RWPE2 (cell line): ENCODE measurements at regions not wholly inside any gene's neighbourhood (a gene's known extent, or its start where the extent isn't known, plus 50 kb on each side); places are given as distances from the start of the nearest gene placed in this dataset.

ENCODE experiments used
- ATAC-seq: fragments of 200-7000 bp; cut with Tn5 transposase; 3 replicates; pipeline ENCODE4 v1.9.1; 2021; ENCODE audit warnings: low read depth
- DNase-seq: peaks from one replicate; pipeline ENCODE4 v3.0.0-alpha.2; 2020; ENCODE audit warnings: low spot score
- H3K27ac ChIP-seq: fragments of 450-650 bp; 2 replicates; pipeline ENCODE4 v1.5.1; 2017; ENCODE audit warnings: mild to moderate bottlenecking; ENCODE audit not compliant: poor library complexity, severe bottlenecking
- H3K27me3 ChIP-seq: fragments of 250-450 bp; sonication (Bioruptor Pico); 2 replicates; pipeline ENCODE4 v1.5.1; 2021; ENCODE audit warnings: mild to moderate bottlenecking, moderate library complexity; ENCODE audit not compliant: insufficient read depth, poor library complexity, severe bottlenecking
- H3K36me3 ChIP-seq: fragments of 250-450 bp; sonication (Bioruptor Pico); 2 replicates; pipeline ENCODE4 v1.5.1; 2020; ENCODE audit warnings: low read depth, mild to moderate bottlenecking, moderate library complexity
- H3K4me1 ChIP-seq: fragments of 250-450 bp; sonication (Bioruptor Pico); 2 replicates; pipeline ENCODE4 v1.5.1; 2021; ENCODE audit warnings: mild to moderate bottlenecking, moderate library complexity; ENCODE audit not compliant: insufficient read depth, poor library complexity, severe bottlenecking
- H3K4me3 ChIP-seq: fragments of 250-450 bp; sonication (Bioruptor Pico); 2 replicates; pipeline ENCODE4 v1.5.1; 2021; ENCODE audit warnings: mild to moderate bottlenecking, moderate library complexity; ENCODE audit not compliant: severe bottlenecking
- H3K9me3 ChIP-seq: fragments of 250-450 bp; sonication (Bioruptor Pico); 2 replicates; pipeline ENCODE4 v1.5.1; 2021; ENCODE audit warnings: mild to moderate bottlenecking, moderate library complexity; ENCODE audit not compliant: severe bottlenecking
- CTCF ChIP-seq: fragments of 450-650 bp; IDR thresholded peaks from one replicate; pipeline ENCODE4 v1.5.1; 2017; ENCODE audit warnings: mild to moderate bottlenecking, moderate library complexity; ENCODE audit not compliant: poor library complexity, severe bottlenecking

GRCh38 chr6:66082914-66083313, 375.9 kb upstream of the EYS start:
- no peaks in the 10 kb centered on the region for H3K9me3 ChIP-seq
- H3K27ac ChIP-seq, result no peak overlapping the region
- TF ChIP-seq CTCF, result no peak
- no peaks in the 10 kb centered on the region for H3K27me3 ChIP-seq
- DNase-seq (no peak), ATAC-seq (no peak)
- H3K4me1 ChIP-seq, result no peaks in the 10 kb centered on the region
- no peak overlapping the region for H3K4me3 ChIP-seq
- no peaks in the 10 kb centered on the region for H3K36me3 ChIP-seq

GRCh38 chr6:66068907-66069306, 361.9 kb upstream of the EYS start:
- ATAC-seq (no peak), DNase-seq (no peak)
- no peak for TF ChIP-seq CTCF
- Histone ChIP-seq H3K36me3 (no peaks in the 10 kb centered on the region), H3K4me3 (no peak overlapping the region), H3K27ac (no peak overlapping the region), H3K9me3 (no peaks in the 10 kb centered on the region), H3K27me3 (no peaks in the 10 kb centered on the region), H3K4me1 (no peaks in the 10 kb centered on the region)

GRCh38 chr6:66068033-66068432, 361.0 kb upstream of the EYS start:
- ATAC-seq, result no peak
- no peak for DNase-seq
- Histone ChIP-seq H3K4me3 (no peak overlapping the region), H3K27me3 (no peaks in the 10 kb centered on the region), H3K9me3 (no peaks in the 10 kb centered on the region), H3K36me3 (no peaks in the 10 kb centered on the region), H3K27ac (no peak overlapping the region), H3K4me1 (no peaks in the 10 kb centered on the region)
- TF ChIP-seq CTCF, result no peak

- H3K27ac ChIP-seq, result no peak overlapping the region
- H3K4me1 ChIP-seq, result no peaks in the 10 kb centered on the region
- ATAC-seq, result no peak
- H3K4me3 ChIP-seq, result no peak overlapping the region
- DNase-seq, result no peak
- no peaks in the 10 kb centered on the region for H3K36me3 ChIP-seq
- H3K27me3 ChIP-seq, result no peaks in the 10 kb centered on the region
- no peak for TF ChIP-seq CTCF
- no peaks in the 10 kb centered on the region for H3K9me3 ChIP-seq
Measured at GRCh38 chr6:66065313-66065712, 358.3 kb upstream of the EYS start.

- no peak for TF ChIP-seq CTCF
- no peaks in the 10 kb centered on the region for H3K36me3 ChIP-seq
- H3K27me3 ChIP-seq, result no peaks in the 10 kb centered on the region
- no peak for ATAC-seq
- H3K4me1 ChIP-seq, result no peaks in the 10 kb centered on the region
- H3K4me3 ChIP-seq, result no peak overlapping the region
- no peaks in the 10 kb centered on the region for H3K9me3 ChIP-seq
- DNase-seq, result no peak
- no peak overlapping the region for H3K27ac ChIP-seq
Measured at GRCh38 chr6:66057034-66057433, 350.0 kb upstream of the EYS start.
